ENCODE measurements at regions not wholly inside any gene's neighbourhood (a gene's known extent, or its start where the extent isn't known, plus 50 kb on each side); places are given as distances from the start of the nearest gene placed in this dataset.
A peak's percentile ranks its signal among the peaks of the same experiment; 100 is the strongest.
"Not testable (repeated sequence)": the region's sequence is repeated elsewhere in the genome, so short reads cannot be mapped to it uniquely, and the experiment has no call there.

DNA sequence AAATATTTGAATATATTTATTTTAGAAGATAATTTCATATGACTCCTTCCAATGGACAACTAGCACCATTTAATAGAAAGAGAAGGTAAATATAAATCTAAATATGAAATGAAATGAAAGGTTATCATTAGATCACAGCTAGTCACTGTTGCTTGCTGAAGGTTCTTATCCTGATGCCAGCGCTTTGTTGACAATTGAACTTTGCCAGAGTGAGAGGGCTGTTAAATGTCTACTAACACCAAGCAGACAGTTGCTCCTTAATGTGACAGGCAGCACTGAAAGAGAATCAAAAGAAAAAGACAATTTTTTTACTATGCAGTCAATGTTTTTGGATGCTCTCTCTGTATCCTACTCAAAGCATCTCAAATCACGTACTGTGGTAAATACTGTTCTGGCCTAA lies 152.6 kb upstream of the SEMA6A start:
- Histone ChIP-seq H3K4me1 (ENCODE audit: control insufficient read depth, insufficient read depth, low read length) (no peaks in the 10 kb centered on the region), H3K4me3 (ENCODE audit: low read depth, low read length) (no peak overlapping the region), H3K27me3 (ENCODE audit: control insufficient read depth, insufficient read depth, low read length) (no peaks in the 10 kb centered on the region), H3K9me3 (ENCODE audit: control insufficient read depth, insufficient read depth, low read depth, low read length) (no peaks in the 10 kb centered on the region), H3K9ac (ENCODE audit: low read length) (no peak overlapping the region), H3K27ac (ENCODE audit: low read depth, low read length) (no peak overlapping the region), H3K36me3 (ENCODE audit: control insufficient read depth, insufficient read depth, low read length) (no peaks in the 10 kb centered on the region)

GRCh38 chr5:116726180-116726579 lies 151.6 kb upstream of the SEMA6A start:
- H3K9ac ChIP-seq (ENCODE audit: low read length); H3K9me3 ChIP-seq (ENCODE audit: control insufficient read depth, insufficient read depth, low read depth, low read length); H3K27ac ChIP-seq (ENCODE audit: low read depth, low read length); H3K36me3 ChIP-seq (ENCODE audit: control insufficient read depth, insufficient read depth, low read length); H3K4me3 ChIP-seq (ENCODE audit: low read depth, low read length); H3K4me1 ChIP-seq (ENCODE audit: control insufficient read depth, insufficient read depth, low read length); H3K27me3 ChIP-seq (ENCODE audit: control insufficient read depth, insufficient read depth, low read length): not testable (repeated sequence)

GRCh38 chr5:116724971-116725370 lies 150.3 kb upstream of the SEMA6A start:
- no peaks in the 10 kb centered on the region for H3K4me1 ChIP-seq (ENCODE audit: control insufficient read depth, insufficient read depth, low read length)
- no peak overlapping the region for H3K9ac ChIP-seq (ENCODE audit: low read length)

GRCh38 chr5:116722651-116723050 lies 148.0 kb upstream of the SEMA6A start:
- Histone ChIP-seq H3K4me3 (ENCODE audit: low read depth, low read length) (no peak overlapping the region), H3K27me3 (ENCODE audit: control insufficient read depth, insufficient read depth, low read length) (no peaks in the 10 kb centered on the region), H3K9ac (ENCODE audit: low read length) (no peak overlapping the region), H3K27ac (ENCODE audit: low read depth, low read length) (no peak overlapping the region), H3K9me3 (ENCODE audit: control insufficient read depth, insufficient read depth, low read depth, low read length) (no peaks in the 10 kb centered on the region), H3K4me1 (ENCODE audit: control insufficient read depth, insufficient read depth, low read length) (no peaks in the 10 kb centered on the region), H3K36me3 (ENCODE audit: control insufficient read depth, insufficient read depth, low read length) (no peaks in the 10 kb centered on the region)

More at GRCh38 chr5:116724971-116725370, 150.3 kb upstream of the SEMA6A start:
- H3K27me3 ChIP-seq (ENCODE audit: control insufficient read depth, insufficient read depth, low read length) = no peaks in the 10 kb centered on the region
- no peaks in the 10 kb centered on the region for H3K9me3 ChIP-seq (ENCODE audit: control insufficient read depth, insufficient read depth, low read depth, low read length)
- no peaks in the 10 kb centered on the region for H3K36me3 ChIP-seq (ENCODE audit: control insufficient read depth, insufficient read depth, low read length)
- H3K4me3 ChIP-seq (ENCODE audit: low read depth, low read length) = no peak overlapping the region
- no peak overlapping the region for H3K27ac ChIP-seq (ENCODE audit: low read depth, low read length)

GRCh38 chr5:116719106-116719505 lies 144.5 kb upstream of the SEMA6A start:
- Histone ChIP-seq H3K4me3 (ENCODE audit: low read depth, low read length) (no peak overlapping the region), H3K27ac (ENCODE audit: low read depth, low read length) (no peak overlapping the region), H3K27me3 (ENCODE audit: control insufficient read depth, insufficient read depth, low read length) (no peaks in the 10 kb centered on the region), H3K4me1 (ENCODE audit: control insufficient read depth, insufficient read depth, low read length) (no peaks in the 10 kb centered on the region), H3K9ac (ENCODE audit: low read length) (no peak overlapping the region), H3K9me3 (ENCODE audit: control insufficient read depth, insufficient read depth, low read depth, low read length) (peaks cover 4% of the 10 kb centered on the region; the same call in 1 of the 2 replicates), H3K36me3 (ENCODE audit: control insufficient read depth, insufficient read depth, low read length) (no peaks in the 10 kb centered on the region)

DNA sequence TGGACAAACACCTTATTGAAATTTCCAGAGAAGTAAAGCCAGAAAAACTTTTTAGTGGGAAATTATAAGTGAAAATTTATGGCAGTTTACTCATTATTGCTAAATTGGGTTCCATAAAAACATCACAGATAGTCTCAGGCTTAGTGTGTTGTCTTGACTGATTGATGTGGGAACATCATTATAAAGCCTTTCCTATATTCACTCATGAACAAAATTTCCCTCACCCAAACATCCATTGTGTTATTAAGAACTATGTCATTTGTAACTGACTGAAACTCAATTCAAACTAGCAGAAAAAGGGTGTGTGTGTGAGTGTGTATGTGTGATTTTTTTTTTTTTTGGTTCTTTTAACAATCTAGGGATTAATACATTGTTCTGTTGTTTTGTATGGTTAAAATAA lies 143.7 kb upstream of the SEMA6A start:
- H3K9ac ChIP-seq (ENCODE audit: low read length) = no peak overlapping the region
- peaks cover 4% of the 10 kb centered on the region; the same call in 1 of the 2 replicates for H3K9me3 ChIP-seq (ENCODE audit: control insufficient read depth, insufficient read depth, low read depth, low read length)
- H3K27ac ChIP-seq (ENCODE audit: low read depth, low read length) = no peak overlapping the region
- H3K27me3 ChIP-seq (ENCODE audit: control insufficient read depth, insufficient read depth, low read length) = no peaks in the 10 kb centered on the region
- no peak overlapping the region for H3K4me3 ChIP-seq (ENCODE audit: low read depth, low read length)
- H3K4me1 ChIP-seq (ENCODE audit: control insufficient read depth, insufficient read depth, low read length) = no peaks in the 10 kb centered on the region
- no peaks in the 10 kb centered on the region for H3K36me3 ChIP-seq (ENCODE audit: control insufficient read depth, insufficient read depth, low read length)

DNA sequence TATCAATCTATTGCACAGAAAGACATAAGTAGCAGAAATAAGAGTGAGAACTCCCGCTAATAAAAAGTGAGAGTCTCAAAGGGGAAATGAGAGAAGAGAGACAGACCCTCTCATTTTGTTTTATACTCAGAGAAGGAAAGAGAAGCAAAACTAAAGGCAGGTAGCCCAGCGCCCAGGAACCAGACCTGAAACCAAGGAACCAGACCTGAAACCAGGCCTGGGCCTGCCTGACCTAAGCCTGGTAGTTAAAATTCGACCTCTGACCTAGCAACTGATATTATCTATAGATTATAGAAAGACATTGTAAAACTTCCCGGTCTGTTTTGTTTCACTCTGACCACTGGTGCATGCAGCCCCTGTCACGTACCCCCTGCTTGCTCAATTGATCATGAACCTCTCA lies 134.5 kb upstream of the SEMA6A start:
- no peaks in the 10 kb centered on the region for H3K27me3 ChIP-seq (ENCODE audit: control insufficient read depth, insufficient read depth, low read length)
- no peak overlapping the region for H3K4me3 ChIP-seq (ENCODE audit: low read depth, low read length)
- H3K9me3 ChIP-seq (ENCODE audit: control insufficient read depth, insufficient read depth, low read depth, low read length) = peaks cover 14% of the 10 kb centered on the region; the same call in 1 of the 2 replicates
- H3K27ac ChIP-seq (ENCODE audit: low read depth, low read length) = no peak overlapping the region
- H3K4me1 ChIP-seq (ENCODE audit: control insufficient read depth, insufficient read depth, low read length) = peaks cover 14% of the 10 kb centered on the region
- H3K36me3 ChIP-seq (ENCODE audit: control insufficient read depth, insufficient read depth, low read length) = no peaks in the 10 kb centered on the region
- no peak overlapping the region for H3K9ac ChIP-seq (ENCODE audit: low read length)

DNA sequence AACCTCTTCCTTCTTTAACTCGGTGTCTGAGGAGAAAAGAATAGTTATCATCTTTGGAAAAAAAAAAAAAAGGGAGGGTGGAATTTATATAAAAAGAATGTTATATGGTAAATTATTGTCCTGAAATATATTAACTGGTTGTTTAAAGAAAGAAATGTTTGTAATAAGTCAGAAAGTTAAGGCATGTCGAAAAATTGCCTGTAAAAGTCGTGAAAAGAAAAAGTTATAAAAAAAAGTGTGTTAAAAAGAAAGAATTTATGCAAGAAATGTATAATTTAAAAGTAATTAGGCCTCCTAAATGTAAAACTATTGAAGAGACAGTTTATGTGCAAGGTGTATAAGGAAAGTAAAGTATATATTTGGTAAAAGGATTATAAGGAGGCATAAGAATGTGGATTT lies 130.5 kb upstream of the SEMA6A start:
- H3K27me3 ChIP-seq (ENCODE audit: control insufficient read depth, insufficient read depth, low read length); H3K4me3 ChIP-seq (ENCODE audit: low read depth, low read length); H3K9ac ChIP-seq (ENCODE audit: low read length); H3K36me3 ChIP-seq (ENCODE audit: control insufficient read depth, insufficient read depth, low read length): not testable (repeated sequence)
- peaks cover 30% of the 10 kb centered on the region for H3K4me1 ChIP-seq (ENCODE audit: control insufficient read depth, insufficient read depth, low read length)
- H3K27ac ChIP-seq (ENCODE audit: low read depth, low read length) = 0 out of 2 replicates have a peak overlapping the region, but pooled peaks have one; percentile 60
- H3K9me3 ChIP-seq (ENCODE audit: control insufficient read depth, insufficient read depth, low read depth, low read length) = peaks cover 10% of the 10 kb centered on the region; the same call in 1 of the 2 replicates

GRCh38 chr5:116703941-116704340 lies 129.3 kb upstream of the SEMA6A start:
- peaks cover 30% of the 10 kb centered on the region for H3K4me1 ChIP-seq (ENCODE audit: control insufficient read depth, insufficient read depth, low read length)

GRCh38 chr5:116703328-116703727 lies 128.7 kb upstream of the SEMA6A start:
- no peaks in the 10 kb centered on the region for H3K9me3 ChIP-seq (ENCODE audit: control insufficient read depth, insufficient read depth, low read depth, low read length)
- peak overlapping the region; percentile 65; the same call in 1 of the 2 replicates for H3K27ac ChIP-seq (ENCODE audit: low read depth, low read length)
- no peak overlapping the region for H3K9ac ChIP-seq (ENCODE audit: low read length)
- H3K36me3 ChIP-seq (ENCODE audit: control insufficient read depth, insufficient read depth, low read length) = no peaks in the 10 kb centered on the region
- H3K27me3 ChIP-seq (ENCODE audit: control insufficient read depth, insufficient read depth, low read length) = no peaks in the 10 kb centered on the region
- H3K4me3 ChIP-seq (ENCODE audit: low read depth, low read length) = no peak overlapping the region
- peaks cover 30% of the 10 kb centered on the region for H3K4me1 ChIP-seq (ENCODE audit: control insufficient read depth, insufficient read depth, low read length)

More at GRCh38 chr5:116703941-116704340, 129.3 kb upstream of the SEMA6A start:
- H3K36me3 ChIP-seq (ENCODE audit: control insufficient read depth, insufficient read depth, low read length) = no peaks in the 10 kb centered on the region
- no peak overlapping the region for H3K4me3 ChIP-seq (ENCODE audit: low read depth, low read length)
- no peak overlapping the region for H3K9ac ChIP-seq (ENCODE audit: low read length)
- peaks cover 4% of the 10 kb centered on the region; the same call in 1 of the 2 replicates for H3K9me3 ChIP-seq (ENCODE audit: control insufficient read depth, insufficient read depth, low read depth, low read length)
- no peaks in the 10 kb centered on the region for H3K27me3 ChIP-seq (ENCODE audit: control insufficient read depth, insufficient read depth, low read length)
- H3K27ac ChIP-seq (ENCODE audit: low read depth, low read length) = peak overlapping the region; percentile 65

GRCh38 chr5:116702776-116703175 lies 128.2 kb upstream of the SEMA6A start:
- Histone ChIP-seq H3K4me1 (ENCODE audit: control insufficient read depth, insufficient read depth, low read length) (peaks cover 30% of the 10 kb centered on the region), H3K27me3 (ENCODE audit: control insufficient read depth, insufficient read depth, low read length) (no peaks in the 10 kb centered on the region), H3K9me3 (ENCODE audit: control insufficient read depth, insufficient read depth, low read depth, low read length) (no peaks in the 10 kb centered on the region), H3K36me3 (ENCODE audit: control insufficient read depth, insufficient read depth, low read length) (no peaks in the 10 kb centered on the region), H3K9ac (ENCODE audit: low read length) (no peak overlapping the region), H3K4me3 (ENCODE audit: low read depth, low read length) (no peak overlapping the region), H3K27ac (ENCODE audit: low read depth, low read length) (no peak overlapping the region)

GRCh38 chr5:116699332-116699731 lies 124.7 kb upstream of the SEMA6A start:
- H3K27ac ChIP-seq (ENCODE audit: low read depth, low read length) = no peak overlapping the region
- no peak overlapping the region for H3K4me3 ChIP-seq (ENCODE audit: low read depth, low read length)
- H3K27me3 ChIP-seq (ENCODE audit: control insufficient read depth, insufficient read depth, low read length) = no peaks in the 10 kb centered on the region
- H3K9ac ChIP-seq (ENCODE audit: low read length) = no peak overlapping the region
- H3K36me3 ChIP-seq (ENCODE audit: control insufficient read depth, insufficient read depth, low read length) = no peaks in the 10 kb centered on the region
- H3K4me1 ChIP-seq (ENCODE audit: control insufficient read depth, insufficient read depth, low read length) = peaks cover 34% of the 10 kb centered on the region
- no peaks in the 10 kb centered on the region for H3K9me3 ChIP-seq (ENCODE audit: control insufficient read depth, insufficient read depth, low read depth, low read length)
